T1000 (cell line): ENCODE measurements at regions not wholly inside any gene's neighbourhood (a gene's known extent, or its start where the extent isn't known, plus 50 kb on each side); places are given as distances from the start of the nearest gene placed in this dataset.
"Not testable (repeated sequence)": the region's sequence is repeated elsewhere in the genome, so short reads cannot be mapped to it uniquely, and the experiment has no call there.

Experiments
- DNase-seq: peaks from one replicate; lab custom pipeline; 2025; ENCODE audit warnings: mixed read lengths; lab: John Stamatoyannopoulos, UW

DNA sequence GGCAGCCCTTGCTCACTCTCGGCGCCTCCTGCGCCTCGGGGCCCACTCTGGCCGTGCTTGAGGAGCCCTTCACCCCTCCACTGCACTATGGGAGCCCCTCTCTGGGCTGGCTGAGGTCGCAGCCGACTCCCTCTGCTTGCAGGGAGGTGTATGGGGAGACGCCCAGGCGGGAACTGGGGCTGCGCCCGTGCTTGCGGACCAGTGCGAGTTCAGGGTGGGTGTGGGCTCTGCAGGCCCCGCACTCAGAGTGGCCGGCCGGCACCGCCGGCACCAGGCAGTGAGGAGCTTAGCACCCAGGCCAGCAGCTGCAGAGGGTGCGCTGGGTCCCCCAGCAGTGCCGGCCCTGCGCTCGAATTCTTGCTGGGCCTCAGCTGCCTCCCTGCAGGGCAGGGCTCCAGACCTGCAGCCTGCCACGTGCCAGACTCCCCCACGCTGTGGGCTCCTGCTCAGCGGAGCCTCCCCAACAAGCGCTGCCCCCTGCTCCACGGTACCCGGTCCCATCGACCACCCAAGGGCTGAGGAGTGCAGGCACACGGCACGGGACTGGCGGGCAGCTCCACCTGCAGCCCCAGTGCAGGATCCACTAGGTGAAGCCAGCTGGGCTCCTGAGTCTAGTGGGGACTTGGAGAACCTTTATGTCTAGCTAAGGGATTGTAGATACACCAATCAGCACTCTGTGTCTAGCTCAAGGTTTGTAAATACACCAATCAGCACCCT, 54.0 kb upstream of the WWC2 start:
- not testable (repeated sequence) for DNase-seq

DNA sequence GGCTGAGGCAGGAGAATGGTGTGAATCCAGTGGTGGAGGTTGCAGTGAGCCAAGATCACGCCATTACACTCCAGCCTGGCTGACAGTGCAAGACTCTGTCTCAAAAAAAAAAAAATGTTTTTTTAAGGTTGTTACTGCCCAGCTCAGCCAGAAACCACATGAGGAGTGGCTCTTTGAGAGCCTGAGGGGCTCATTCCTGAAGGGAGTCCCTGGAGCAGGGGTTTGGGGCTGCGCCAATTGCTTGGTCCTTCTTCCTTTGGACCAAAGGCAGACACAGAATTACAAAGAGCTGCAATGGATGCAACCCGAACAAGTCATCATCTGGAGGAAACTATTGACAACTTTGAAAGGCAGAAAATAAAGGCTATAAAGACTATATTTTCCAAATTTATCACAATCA, 60.6 kb upstream of the WWC2 start:
- no peak for DNase-seq

DNA sequence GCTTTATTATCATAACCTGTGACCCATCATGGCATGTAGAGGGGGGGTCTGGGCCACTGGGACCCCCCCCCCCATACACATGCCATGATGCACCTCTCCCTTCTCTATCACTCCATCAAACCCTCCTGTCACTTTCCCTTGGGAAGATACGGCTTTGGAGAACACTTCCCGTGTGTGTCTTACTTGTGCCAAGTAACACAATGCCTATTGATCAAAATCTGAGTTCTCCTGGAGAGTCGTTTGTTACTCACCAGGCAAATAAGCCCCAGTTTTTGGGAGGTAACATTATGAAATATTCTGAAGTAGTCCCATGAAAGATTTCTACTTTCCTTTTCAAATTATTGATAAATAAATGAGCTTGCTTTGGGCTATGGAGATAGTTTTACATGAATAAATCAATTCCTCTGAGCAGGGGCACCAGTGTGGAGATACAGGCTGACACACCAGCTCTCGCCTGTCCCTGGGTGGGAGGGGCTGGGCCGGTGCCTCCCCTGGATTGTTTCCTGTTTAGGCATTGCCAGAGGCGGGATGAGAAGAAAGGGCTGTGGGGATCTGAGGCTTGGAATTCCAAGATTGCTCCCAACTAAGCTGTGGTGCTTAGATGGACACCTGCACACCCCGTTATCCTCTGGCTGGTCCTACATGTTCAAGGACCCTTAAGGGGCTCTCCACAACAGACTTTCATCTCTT, 63.2 kb upstream of the WWC2 start:
- no peak for DNase-seq

DNA sequence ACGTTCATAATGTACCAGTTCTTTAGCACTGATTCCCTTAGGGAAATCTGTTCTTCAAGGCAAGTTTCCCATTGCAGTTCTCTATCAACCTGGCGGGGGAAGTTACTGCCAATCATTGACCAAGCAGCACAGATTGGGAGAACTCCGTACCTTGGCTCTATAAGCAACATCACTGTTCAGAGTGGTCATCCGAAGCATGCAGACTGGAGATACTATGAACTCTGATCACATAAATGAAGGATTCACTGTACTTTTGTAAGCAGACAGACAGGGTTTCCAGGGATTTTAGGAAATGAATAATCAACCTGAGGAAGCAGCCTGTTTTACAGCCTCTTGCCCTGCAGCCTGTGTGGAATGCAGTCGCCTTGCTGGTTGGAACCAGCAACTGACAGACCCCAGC, 63.8 kb upstream of the WWC2 start:
- no peak for DNase-seq

DNA sequence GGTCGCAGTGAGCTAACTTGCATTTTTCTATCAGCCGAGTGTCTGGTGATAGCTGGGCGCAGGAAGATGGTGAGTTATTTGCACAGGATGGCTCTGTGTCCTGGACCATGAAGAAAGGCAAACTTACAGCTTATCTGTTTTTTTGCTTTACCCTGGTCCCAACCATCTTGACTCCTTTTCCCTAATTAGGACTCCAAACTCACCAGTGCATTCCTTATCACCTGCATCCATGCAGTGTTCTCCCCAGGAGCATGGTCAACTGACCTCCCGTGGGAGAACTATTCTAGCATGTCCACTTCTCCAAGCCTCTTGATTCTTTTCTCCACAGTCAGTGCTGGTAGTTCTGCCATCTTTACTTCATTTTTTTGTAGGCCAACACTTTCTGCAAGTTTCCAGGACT, 68.2 kb upstream of the WWC2 start:
- no peak for DNase-seq

DNA sequence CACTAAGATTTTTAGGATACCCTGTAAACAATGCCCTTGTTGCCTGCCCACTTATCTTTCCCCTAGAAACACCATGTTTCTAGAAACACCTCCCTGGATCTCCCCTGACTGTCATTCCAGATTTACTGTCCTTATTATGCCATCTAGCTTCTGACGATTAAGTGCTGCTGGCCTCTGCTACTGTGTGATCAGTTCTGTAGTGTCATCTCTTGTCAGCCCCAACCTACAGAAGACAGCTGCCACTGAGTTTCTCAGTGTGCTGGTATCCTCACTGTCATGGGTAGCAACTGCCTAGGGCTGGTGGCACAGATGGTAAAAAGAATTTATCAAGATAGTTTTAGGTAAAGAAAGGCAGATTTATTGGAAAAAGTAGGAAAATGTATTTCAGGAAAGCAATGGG, 68.7 kb upstream of the WWC2 start:
- no peak for DNase-seq

DNA sequence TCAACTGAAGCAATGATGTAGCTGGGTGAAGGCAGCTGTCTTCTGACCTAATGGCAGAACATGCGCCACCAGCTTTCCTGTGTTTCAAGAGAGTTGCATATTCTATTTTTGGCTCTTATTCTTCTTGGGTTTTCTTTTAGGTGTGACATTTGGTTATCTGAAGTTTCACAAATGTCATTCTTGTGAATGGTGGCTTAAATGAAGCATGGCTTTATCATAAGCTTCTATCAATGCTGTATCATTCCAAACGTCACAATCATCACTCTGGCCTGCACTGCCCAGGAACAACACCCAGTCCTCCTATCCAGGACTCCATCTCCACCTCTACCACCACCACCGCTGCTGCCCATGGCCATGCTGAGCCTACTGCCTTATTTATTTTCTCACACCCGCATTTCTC, 69.7 kb upstream of the WWC2 start:
- DNase-seq = no peak

DNA sequence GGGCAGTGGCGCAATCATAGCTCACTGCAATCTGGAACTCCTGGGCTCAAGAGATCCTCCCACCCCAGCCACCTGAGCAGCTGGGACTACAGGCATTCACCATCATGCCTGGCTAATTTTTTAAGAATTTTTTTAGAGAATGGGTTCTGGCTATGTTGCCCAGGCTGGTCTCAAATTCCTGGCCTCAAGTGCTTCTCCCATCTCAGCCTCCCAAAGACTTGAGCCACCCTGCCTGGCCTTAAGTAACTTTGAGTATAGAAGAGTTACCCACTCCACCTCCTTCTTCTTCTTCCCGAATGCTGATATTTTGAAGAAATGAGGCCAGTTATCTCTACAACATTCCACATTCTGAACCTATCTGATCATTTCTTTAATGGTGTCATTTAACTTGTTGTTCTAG, 72.4 kb upstream of the WWC2 start:
- DNase-seq = no peak

DNA sequence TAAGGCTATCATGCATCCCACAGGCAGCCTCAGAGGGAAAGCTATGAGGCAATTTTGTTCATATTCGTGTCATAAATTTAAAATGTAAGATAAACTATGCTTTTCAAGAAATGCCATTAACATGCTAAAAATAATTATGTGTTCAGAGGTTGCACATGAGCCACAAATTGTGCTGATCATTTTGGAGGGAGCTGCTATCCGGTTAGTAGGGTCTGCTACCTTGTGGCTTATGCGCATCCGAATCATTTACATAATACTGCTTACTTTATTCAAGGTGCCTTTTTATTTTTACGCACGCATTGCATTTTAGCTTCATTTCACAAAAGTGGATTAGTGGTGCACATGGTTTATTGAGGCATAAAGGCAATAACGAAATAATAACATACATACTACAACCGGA, 76.4 kb upstream of the WWC2 start:
- DNase-seq = no peak

DNA sequence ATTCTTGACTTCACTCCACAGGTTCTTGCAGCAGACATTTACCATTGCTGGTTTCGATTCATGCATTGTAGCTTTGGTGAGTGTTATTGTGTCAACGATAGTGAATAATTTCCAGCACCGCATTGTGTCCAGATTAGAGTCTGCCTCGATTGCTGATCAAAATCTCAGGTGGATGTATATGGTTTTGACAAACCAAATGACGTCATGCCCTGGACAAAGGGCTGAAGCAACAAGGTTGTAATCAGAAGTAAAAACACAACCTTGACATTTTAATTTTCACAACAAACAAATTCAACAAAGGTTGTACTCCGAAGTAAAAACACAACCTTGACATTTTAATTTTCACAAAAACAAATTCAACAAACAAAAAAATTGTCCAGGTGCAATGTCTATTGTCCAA, 81.1 kb upstream of the WWC2 start:
- no peak for DNase-seq

DNA sequence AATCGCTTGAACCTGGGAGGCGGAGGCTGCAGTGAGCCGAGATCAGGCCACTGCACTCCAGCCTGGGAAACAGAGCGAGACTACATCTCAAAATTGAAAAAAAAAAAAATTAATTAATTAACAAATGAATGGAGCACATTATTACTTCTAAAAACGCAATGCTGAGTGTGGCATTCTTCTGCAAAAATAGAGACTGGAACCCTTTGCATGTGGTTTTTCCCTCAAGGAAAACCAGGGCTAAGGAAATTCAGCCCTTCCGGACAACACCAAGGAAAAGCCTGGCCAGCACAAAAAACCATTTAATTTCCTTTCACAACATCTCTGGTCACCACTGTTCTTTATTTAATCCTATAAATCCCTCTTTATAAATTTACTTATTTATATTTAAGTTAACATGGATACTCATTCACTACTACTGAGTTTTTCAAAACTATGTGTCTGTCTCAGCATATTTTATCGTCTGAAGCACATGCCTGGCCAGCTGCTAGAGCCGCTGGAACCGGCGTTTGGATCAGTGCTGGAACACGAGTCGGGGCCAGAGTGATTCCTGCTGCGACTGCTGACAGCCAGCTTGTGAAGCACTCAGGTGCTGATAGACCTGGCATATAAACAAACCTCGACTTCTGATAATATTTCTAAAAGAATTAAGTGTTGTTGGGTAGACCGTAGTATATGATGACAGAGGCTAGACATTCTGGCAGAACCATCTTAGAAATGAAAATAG, 84.5 kb upstream of the WWC2 start:
- no peak for DNase-seq

DNA sequence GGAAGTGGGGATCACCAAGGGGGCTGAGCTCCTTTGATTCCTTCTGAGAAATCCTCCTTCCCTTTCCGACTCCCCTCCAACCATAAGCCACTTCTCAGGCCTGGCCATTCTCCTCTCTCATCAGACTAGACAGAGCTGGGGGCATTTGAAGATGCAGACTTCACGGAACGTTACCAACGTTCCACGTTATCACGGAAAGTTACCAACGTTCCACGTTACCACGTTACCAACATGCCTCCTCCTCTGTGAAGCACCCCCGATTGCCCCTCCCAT, 85.4 kb upstream of the WWC2 start:
- DNase-seq = no peak

DNA sequence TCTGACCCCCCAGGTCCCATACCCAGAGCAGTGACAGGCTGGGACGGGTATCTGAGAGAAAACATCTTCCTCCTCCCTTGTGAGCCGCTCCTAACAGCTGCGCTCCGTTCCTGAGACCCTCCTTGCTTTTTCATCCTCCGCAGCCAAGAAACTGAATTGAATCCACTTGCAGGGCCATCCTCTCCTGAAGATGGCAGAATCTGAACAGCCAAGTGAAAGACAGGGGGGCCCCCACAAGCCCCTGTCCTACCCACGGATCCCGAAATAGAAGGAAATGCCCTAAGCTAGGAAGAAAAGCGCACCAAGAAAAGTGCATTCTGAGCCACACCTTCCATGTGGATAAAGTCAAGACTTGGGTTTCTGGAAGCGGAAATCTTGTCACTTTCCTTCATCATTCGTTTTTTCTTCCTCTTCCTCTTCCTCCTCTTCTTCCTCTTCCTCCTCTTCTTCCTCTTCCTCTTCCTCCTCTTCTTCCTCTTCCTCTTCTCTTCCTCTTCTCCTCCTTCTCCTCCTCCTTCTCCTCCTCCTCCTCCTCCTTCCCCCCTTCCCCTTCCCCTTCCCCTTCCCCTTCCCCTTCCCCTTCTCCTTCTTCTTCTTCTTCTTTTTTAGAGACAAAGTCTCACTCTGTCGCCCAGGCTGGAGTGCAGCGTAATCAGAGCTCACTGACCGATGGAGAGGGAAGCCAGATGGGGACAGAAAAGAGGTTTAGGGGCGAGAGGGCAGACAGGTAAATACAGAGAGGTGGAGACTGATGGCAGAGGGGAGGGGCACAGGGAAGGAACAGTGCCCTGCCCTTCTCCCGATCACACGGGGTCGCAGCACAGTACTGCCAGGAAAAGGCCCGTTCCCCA, 86.0 kb upstream of the WWC2 start:
- DNase-seq = no peak

DNA sequence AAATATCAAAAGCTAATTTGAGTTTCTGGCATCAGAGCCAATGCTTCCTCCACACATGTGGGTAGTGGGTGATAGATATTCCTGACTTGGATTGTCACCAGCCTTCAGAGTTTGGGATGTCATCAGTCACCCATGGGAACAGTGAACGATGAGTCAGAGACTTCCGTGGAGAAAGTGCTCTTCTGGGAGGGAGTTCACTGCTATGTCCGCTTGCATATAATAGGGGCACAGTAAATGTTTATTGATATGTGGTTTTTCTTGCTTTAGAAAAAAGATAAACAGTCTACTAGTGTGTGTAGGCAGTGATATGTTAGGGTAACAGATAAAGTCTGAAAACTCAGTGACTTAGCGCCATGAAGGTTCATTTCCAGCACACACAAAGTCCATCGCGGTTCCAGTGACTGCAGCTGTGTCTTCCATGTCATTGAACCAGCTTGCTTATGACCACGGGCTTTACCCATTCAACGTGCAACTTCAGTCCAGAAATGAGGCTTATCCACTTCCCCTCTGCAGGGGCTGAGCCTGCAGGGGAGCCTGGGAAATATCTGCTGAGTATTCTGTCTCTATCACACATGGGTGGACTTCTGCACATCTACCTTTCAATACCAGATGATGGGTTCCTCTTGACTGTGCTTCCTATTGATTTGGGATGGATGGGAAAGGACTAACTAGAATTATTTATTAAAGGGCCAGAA, 87.7 kb upstream of the WWC2 start:
- no peak for DNase-seq

DNA sequence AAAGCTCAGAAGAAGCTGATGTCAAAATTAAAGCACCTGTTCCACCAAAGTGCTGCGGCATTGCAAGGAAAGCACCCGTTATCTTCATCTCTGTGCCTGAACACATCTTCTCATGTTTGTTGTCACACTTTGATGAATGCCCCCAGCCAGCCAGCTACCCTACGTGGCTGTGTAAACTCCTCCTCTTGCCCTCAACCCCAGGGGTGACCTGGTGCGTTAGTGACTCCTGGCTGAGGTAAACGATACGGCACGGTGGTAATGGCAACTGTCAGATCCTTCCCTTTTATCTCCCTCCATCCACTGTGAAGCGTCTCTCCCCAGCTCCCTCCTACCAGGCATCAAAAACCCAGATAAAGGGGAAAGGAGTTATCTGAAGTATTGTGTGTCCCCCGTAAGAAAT, 90.6 kb upstream of the WWC2 start:
- no peak for DNase-seq

DNA sequence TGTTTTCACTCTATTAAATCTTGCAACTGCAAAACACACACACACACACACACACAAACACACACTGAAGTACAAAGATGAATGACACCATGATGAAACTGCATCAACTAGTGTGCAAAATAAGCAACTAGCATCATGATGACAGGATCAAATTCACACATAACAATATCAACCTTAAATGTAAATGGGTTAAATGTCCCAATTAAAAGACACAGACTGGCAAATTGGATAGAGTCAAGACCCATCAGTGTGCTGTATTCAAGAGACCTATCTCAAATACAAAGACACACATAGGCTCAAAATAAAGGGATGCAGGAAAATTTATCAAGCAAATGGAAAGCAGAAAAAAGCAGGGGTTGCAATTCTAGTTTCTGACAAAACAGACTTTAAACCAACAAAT, 87.2 kb upstream of the DCTD start:
- not testable (repeated sequence) for DNase-seq

DNA sequence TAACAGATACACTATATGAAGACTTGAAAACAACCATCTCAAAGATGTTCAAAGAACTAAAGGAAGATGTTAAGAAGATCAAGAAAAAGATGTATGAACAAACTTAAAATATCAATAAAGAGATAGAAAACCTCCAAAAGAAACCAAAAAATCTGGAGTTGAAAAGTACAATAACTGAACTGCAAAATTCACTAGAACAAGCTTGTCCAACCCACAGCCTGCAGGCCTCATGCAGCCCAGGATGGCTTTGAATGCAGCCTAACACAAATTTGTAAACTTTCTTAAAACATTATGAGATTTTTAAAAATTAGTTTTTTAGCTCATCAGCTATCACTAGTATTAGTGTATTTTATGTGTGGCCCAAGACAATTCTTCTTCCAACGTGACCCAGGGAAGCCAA, 77.0 kb upstream of the DCTD start:
- no peak for DNase-seq

DNA sequence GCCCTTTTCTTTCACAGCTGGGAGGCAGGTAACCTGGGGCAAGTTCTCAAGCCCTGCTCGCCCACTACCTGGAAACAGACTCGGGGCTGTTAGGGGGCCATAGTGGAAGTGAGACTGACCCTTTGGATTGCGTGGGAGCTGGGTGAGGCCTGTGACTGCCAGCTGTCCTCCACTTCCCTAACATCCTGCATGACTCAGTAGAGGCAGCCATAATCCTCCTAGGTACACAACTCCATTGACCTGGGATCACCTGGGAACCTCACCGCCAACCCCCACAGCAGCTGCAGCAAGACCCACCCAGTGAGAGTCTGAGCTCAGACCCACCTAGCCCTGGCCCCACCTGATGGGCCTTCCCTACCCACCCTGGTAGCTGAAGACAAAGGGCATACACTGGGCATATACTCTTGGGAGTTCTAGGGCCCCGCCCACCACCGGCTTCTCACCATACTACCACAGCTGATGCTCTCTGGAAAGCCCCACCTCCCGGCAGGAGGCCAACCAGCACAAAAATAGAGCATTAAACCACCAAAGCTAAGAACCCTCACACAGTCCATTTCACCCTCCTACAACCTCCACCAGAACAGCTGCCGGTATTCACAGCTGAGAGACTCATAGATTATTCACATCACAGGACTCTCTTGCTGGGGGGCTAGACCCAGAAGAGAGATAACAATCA, 61.1 kb upstream of the DCTD start:
- no peak for DNase-seq

DNA sequence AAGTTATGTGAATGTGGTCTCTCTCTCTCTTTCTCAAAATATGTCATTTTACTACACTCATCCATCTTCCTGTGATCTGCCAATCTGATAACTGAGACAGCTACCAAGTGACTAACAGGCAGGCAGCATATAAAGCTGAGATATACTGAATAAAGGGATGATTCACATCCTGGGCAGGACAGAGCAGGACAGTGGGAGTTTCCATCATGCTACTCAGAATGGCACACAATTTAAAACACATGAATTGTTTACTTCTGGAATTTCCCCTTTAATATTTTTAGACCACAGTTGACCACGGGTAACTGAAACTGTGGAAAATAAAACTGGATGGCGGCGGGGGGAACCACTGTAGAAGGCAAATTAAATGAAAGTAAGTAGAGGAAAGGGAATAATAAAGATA, 58.6 kb upstream of the DCTD start:
- DNase-seq = peak; percentile 10

DNA sequence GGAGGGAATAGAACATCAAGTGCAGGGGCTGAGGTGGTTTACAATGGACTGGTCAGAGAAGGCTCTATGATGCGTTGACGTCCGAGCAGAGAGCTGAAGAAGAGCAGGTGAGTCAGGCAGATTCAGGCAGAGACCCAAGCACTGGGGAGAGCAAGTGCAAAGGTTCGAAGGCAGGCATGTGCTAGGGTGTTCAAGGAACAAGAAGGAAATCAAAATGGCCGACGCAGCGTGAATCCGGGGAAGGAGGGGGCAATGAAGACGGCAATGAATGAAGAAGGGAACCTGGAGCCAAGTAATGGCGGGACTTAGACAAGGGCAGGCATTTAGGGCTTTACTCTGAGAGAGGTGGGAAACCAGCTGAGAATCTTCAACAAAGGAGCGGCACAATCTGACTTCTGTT, 56.8 kb upstream of the DCTD start:
- DNase-seq = no peak

DNA sequence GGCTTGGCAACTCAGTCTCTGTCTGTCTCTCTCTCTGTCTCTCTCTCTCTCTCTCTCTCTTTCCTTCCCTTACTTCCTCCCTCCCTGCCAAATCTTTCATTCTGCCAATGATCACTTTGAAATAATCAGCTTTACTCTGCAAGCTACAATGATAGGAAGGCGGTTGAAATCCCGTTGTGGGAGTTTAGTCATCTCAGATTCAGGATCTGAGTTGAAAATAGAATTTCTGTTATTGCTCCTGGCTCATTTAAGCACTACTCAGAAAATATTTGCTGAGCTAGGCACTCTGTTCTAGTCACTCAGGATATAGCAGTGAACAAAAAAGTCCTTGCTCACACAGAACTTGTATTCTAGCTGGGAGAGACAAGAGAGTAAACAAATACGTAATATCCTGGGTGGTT, 56.3 kb upstream of the DCTD start:
- no peak for DNase-seq

DNA sequence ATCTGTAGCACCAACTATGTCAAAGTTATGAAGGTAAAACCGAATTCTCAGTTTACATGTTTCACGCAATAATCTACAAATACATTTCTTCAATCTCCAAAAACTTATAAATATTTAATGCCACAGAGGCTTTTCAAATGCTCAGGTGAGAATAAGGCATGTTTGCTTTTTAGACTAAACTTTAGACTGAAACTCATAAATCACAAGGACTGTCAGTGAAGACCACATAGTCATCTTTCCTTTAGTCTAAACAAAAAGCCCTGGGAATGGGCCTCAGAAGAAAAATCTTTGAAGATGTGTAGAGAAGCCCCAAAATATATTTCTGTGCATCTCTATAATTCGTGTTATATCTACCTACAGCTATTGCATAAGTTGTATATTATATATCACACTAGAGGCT, 54.5 kb upstream of the DCTD start:
- DNase-seq = no peak
